Erythroblast (primary cell): ENCODE measurements at regions not wholly inside any gene's neighbourhood (a gene's known extent, or its start where the extent isn't known, plus 50 kb on each side); places are given as distances from the start of the nearest gene placed in this dataset.

Experiments used
- GATA1 ChIP-seq: IDR thresholded peaks from 2 replicates; pipeline ENCODE4 v1.6.1; 2011; ENCODE audit warnings: low read depth, mild to moderate bottlenecking, control low read depth, low read length, moderate library complexity
- POLR2A ChIP-seq: IDR thresholded peaks from 2 replicates; pipeline ENCODE4 v1.6.1; 2011; ENCODE audit warnings: mild to moderate bottlenecking, low read length

DNA sequence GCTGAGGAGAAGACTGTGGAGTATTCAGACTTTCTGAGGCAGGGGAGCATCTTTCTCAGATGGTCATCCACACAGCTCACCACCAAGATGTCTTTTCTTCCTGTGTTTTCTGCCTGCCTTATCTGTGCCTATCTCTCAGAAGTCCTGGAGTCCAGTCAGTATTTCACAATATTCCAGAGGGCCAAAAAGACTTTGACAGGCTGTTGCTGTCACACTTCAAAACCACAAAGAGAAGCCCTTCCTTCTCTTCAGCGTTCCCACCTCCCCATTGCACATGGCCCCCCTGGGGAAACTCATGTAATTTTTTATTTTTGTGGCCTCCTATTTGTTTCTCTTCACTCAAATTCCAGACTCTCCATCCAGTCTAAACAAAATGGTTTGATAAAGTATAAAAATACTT is 585.2 kb downstream of the EPHA3 start:
- TF ChIP-seq POLR2A = no peak
- TF ChIP-seq GATA1 = no peak
